Thoracic aorta (tissue), 2 donors: ENCODE measurements at regions not wholly inside any gene's neighbourhood (a gene's known extent, or its start where the extent isn't known, plus 50 kb on each side); places are given as distances from the start of the nearest gene placed in this dataset.

Experiments
- ATAC-seq: fragments of 150-250 bp; one replicate; pipeline ENCODE4 v1.8.0; 2017; ENCODE audit warnings: low read depth; ENCODE audit not compliant: insufficient number of reproducible peaks, low FRiP score
- DNase-seq: peaks from one replicate; pipeline ENCODE4 v3.0.0-alpha.2; 2020; ENCODE audit warnings: low spot score
- H3K27ac ChIP-seq, 2 donors: fragments of 200-600 bp; sonication (generic); 1 replicate in 1 of 2; 2 replicates in 1 of 2; pipeline ENCODE4 v1.5.1; 2016; ENCODE audit warnings: mild to moderate bottlenecking in 2 of 2, moderate library complexity in 2 of 2
- H3K27me3 ChIP-seq: fragments of 200-600 bp; sonication (generic); replicated peaks from 2 replicates; pipeline ENCODE4 v1.6.0; 2016; ENCODE audit warnings: mild to moderate bottlenecking; ENCODE audit not compliant: insufficient read depth
- H3K36me3 ChIP-seq: fragments of 200-600 bp; sonication (generic); one replicate; pipeline ENCODE4 v1.5.1; 2016
- H3K4me1 ChIP-seq, 2 donors: fragments of 200-600 bp; sonication (generic); 1 replicate in 1 of 2; 2 replicates in 1 of 2; pipeline versions ENCODE4 v1.5.1 to v1.6.0; 2016; ENCODE audit warnings: low read depth in 2 of 2, mild to moderate bottlenecking in 1 of 2; ENCODE audit not compliant: control insufficient read depth in 1 of 2
- H3K4me3 ChIP-seq: fragments of 200-600 bp; sonication (generic); 2 replicates; pipeline ENCODE4 v1.5.1; 2016; ENCODE audit warnings: mild to moderate bottlenecking
- H3K9me3 ChIP-seq: fragments of 200-600 bp; sonication (generic); 2 replicates; pipeline ENCODE4 v1.5.1; 2016
- CTCF ChIP-seq: fragments of 200-600 bp; sonication (generic); IDR thresholded peaks from one replicate; pipeline ENCODE4 v1.5.1; 2019; ENCODE audit warnings: antibody characterized with exemption

DNA sequence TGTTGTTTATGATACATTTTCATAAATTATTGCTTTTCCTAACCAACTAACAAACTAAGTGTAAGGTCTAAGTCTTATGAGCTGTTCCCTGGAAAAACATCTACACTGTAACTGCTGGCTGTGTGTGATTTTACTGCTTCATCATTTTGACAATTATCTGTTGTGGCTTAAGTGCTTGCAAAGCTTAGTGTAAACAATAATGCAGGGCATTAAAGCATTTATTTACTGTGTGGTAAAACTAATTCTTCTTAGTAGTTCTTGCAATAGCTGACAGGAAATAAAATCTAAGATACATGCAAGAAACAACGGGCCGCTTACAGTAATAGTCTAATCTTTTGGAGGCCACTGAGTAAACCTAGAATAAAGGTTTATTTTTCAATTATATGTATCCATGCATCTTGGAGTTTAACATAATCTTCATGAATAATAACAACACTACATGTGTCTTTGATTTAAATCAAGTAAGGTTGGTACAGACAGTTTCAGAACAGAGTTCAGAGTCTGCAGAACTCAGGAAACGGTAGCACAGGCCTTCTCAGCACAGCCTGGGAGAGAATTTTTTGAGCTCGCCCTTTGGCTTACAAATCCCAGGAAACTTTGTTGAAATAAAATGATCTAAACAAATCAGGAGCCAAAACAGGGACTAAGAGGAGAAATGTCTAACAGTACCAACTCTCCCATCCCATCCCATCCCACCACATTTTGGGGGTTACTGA lies 473.1 kb downstream of the NR2F1-AS1 start:
- no peak overlapping the region for H3K27ac ChIP-seq

DNA sequence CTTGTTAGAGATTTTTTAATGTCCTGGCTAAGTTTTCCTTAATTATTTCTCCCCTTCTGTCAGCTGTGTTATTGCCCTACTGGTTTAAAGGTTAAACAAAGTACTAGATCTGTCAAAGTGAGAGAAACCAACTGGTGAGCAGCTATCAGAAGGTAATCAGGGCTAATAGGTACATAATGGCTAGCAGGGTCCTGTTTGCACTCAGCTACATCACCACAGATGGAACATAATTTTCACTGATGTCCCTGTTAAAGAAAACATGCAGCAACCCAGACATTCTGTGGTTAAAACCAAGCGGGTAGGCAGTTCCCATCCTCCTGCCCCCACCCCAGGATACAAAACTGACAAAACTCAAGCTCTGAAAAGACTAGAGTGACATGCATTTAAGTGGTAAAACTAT lies 473.9 kb downstream of the NR2F1-AS1 start:
- H3K36me3 ChIP-seq, result no peaks in the 10 kb centered on the region
- no peak for TF ChIP-seq CTCF
- H3K9me3 ChIP-seq, result no peaks in the 10 kb centered on the region
- no peak for DNase-seq
- no peaks in the 10 kb centered on the region for H3K27me3 ChIP-seq
- H3K27ac ChIP-seq, result no peak overlapping the region
- ATAC-seq, result no peak
- no peak overlapping the region for H3K4me3 ChIP-seq
- no peaks in the 10 kb centered on the region for H3K4me1 ChIP-seq

More for the DNA sequence above, 473.1 kb downstream of the NR2F1-AS1 start:
- Histone ChIP-seq H3K4me3 (no peak overlapping the region), H3K36me3 (no peaks in the 10 kb centered on the region), H3K27me3 (no peaks in the 10 kb centered on the region), H3K4me1 (no peaks in the 10 kb centered on the region), H3K9me3 (no peaks in the 10 kb centered on the region)
- no peak for TF ChIP-seq CTCF
- DNase-seq (no peak), ATAC-seq (no peak)

DNA sequence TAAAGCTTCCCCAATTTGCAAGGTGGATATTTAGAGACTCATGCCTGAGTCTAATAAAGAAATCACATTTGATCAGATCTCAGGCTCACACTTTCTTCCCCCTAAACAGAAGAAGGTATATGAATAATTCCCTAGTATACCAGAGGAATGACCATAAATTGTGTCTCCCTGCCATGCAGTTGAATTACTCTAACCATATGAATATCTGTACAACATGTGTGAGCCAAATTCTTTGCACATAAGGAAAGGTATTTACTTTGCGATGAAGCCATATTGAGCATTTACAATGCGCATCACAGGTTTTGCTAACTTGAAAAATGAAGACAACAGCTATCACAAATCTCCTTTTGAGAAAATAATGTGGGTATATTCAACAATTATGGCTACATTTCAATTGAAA lies 479.4 kb downstream of the NR2F1-AS1 start:
- Histone ChIP-seq H3K4me3 (no peak overlapping the region), H3K27me3 (no peaks in the 10 kb centered on the region), H3K4me1 (no peaks in the 10 kb centered on the region), H3K36me3 (no peaks in the 10 kb centered on the region), H3K27ac (no peak overlapping the region), H3K9me3 (no peaks in the 10 kb centered on the region)
- ATAC-seq (no peak), DNase-seq (no peak)
- no peak for TF ChIP-seq CTCF

GRCh38 chr5:93100976-93101375 lies 480.0 kb downstream of the NR2F1-AS1 start:
- Histone ChIP-seq H3K36me3 (no peaks in the 10 kb centered on the region), H3K27ac (no peak overlapping the region), H3K4me1 (no peaks in the 10 kb centered on the region), H3K9me3 (no peaks in the 10 kb centered on the region), H3K27me3 (no peaks in the 10 kb centered on the region), H3K4me3 (no peak overlapping the region)
- no peak for DNase-seq
- no peak for TF ChIP-seq CTCF
- no peak for ATAC-seq

- ATAC-seq, result no peak
- H3K9me3 ChIP-seq, result no peaks in the 10 kb centered on the region
- no peak overlapping the region for H3K27ac ChIP-seq
- no peaks in the 10 kb centered on the region for H3K36me3 ChIP-seq
- no peak overlapping the region for H3K4me3 ChIP-seq
- no peaks in the 10 kb centered on the region for H3K27me3 ChIP-seq
- TF ChIP-seq CTCF, result no peak
- DNase-seq, result no peak
- no peaks in the 10 kb centered on the region for H3K4me1 ChIP-seq
Observed at GRCh38 chr5:93100428-93100827, 480.6 kb downstream of the NR2F1-AS1 start.
